GM12878 (cell line): ENCODE measurements at regions not wholly inside any gene's neighbourhood (a gene's known extent, or its start where the extent isn't known, plus 50 kb on each side); places are given as distances from the start of the nearest gene placed in this dataset.

Source experiments
- ATAC-seq: fragments of 200-7000 bp; cut with Tn5 transposase; 3 replicates; pipeline ENCODE4 v1.9.1; 2020; ENCODE audit warnings: mild to moderate bottlenecking, moderate library complexity
- BruUV-seq: library from RNA; stranded (reverse); fragments of 400-500 nt; replicated peaks from 2 replicates; lab custom pipeline; 2021; lab: Mats Ljungman, UMichigan
- CTCF ChIA-PET: fragments of 300-600 bp; sonication (Branson Sonifier 250); formaldehyde crosslinking; extraction: SDS; loops from one replicate; lab custom pipeline; 2021; ENCODE audit warnings: inconsistent platforms; lab: Yijun Ruan, JAX
- POLR2A ChIA-PET: fragments of 350-600 bp; formaldehyde crosslinking; extraction: SDS; loops from one replicate; lab custom pipeline; 2021; ENCODE audit warnings: inconsistent platforms; lab: Charles Lee
- RAD21 ChIA-PET: fragments of 300-600 bp; sonication (Branson Sonifier 250); formaldehyde crosslinking; loops from one replicate; lab custom pipeline; 2023; ENCODE audit warnings: antibody characterized with exemption; ENCODE audit not compliant: unreplicated experiment; lab: Charles Lee
- SMC1A ChIA-PET: fragments of 300-600 bp; sonication (Branson Sonifier 250); formaldehyde crosslinking; loops from one replicate; lab custom pipeline; 2023; ENCODE audit not compliant: unreplicated experiment, uncharacterized antibody; lab: Charles Lee
- DNase-seq: peaks from one replicate; pipeline ENCODE4 v3.0.0-alpha.2; 2011; ENCODE audit warnings: low read depth, low spot score
- FAIRE-seq: peaks from 3 replicates; lab custom pipeline; 2011; peaks lifted over from hg19 to GRCh38; lab: Jason Lieb, UNC
- H2AFZ ChIP-seq: 2 replicates; pipeline ENCODE4 v1.6.0; 2011; ENCODE audit warnings: low read depth, low read length, control low read depth; ENCODE audit not compliant: control insufficient read depth
- H3K27ac ChIP-seq: 2 replicates; pipeline ENCODE4 v1.5.1; 2011; ENCODE audit warnings: control low read depth; ENCODE audit not compliant: control insufficient read depth, insufficient read depth
- H3K27me3 ChIP-seq, 2 experiments: replicated peaks in 1 of 2; 2 replicates each; pipeline versions ENCODE4 v1.6.0 to v1.6.1; 2011; ENCODE audit warnings: low read length in 1 of 2; ENCODE audit not compliant: control insufficient read depth in 2 of 2, insufficient read depth in 2 of 2
- H3K36me3 ChIP-seq, 2 experiments: 2 replicates each; pipeline ENCODE4 v1.5.1; 2011; ENCODE audit warnings: low read length in 1 of 2; ENCODE audit not compliant: control insufficient read depth in 2 of 2, insufficient read depth in 2 of 2
- H3K4me1 ChIP-seq: 2 replicates; pipeline ENCODE4 v1.6.1; 2011; ENCODE audit warnings: mild to moderate bottlenecking, low read length, moderate library complexity, mixed read lengths; ENCODE audit not compliant: control insufficient read depth, insufficient read depth
- H3K4me2 ChIP-seq: 2 replicates; pipeline ENCODE4 v1.6.0; 2011; ENCODE audit warnings: control low read depth; ENCODE audit not compliant: control insufficient read depth, insufficient read depth
- H3K4me3 ChIP-seq: fragments of 200-600 bp; sonication (generic); 2 replicates; pipeline ENCODE4 v1.5.1; 2016
- H3K79me2 ChIP-seq: 2 replicates; pipeline ENCODE4 v1.6.0; 2011; ENCODE audit warnings: low read length; ENCODE audit not compliant: control insufficient read depth, insufficient read depth
- H3K9ac ChIP-seq: 2 replicates; pipeline ENCODE4 v1.8.0; 2011; ENCODE audit warnings: low read length, control low read depth, mixed read lengths; ENCODE audit not compliant: control insufficient read depth, insufficient read depth
- H3K9me3 ChIP-seq: replicated peaks from 3 replicates; pipeline ENCODE4 v1.5.1; 2011; ENCODE audit warnings: mild to moderate bottlenecking, low read length; ENCODE audit not compliant: control insufficient read depth, insufficient read depth
- H4K20me1 ChIP-seq: 2 replicates; pipeline ENCODE4 v1.6.0; 2011; ENCODE audit not compliant: control insufficient read depth, insufficient read depth
- ASH2L ChIP-seq: fragments of 300-600, 200-600 bp; sonication (generic); IDR thresholded peaks from 2 replicates; pipeline ENCODE4 v1.6.1; 2017; ENCODE audit warnings: low read depth, mild to moderate bottlenecking, borderline replicate concordance
- CBX5 ChIP-seq: sonication (generic); IDR thresholded peaks from 2 replicates; pipeline ENCODE4 v1.6.1; 2016; ENCODE audit warnings: low read depth, moderate library complexity, mild to moderate bottlenecking, inconsistent platforms
- CHD2 ChIP-seq: IDR thresholded peaks from 2 replicates; pipeline ENCODE4 v1.6.1; 2011; ENCODE audit warnings: low read depth, low read length, improper control_type of control experiment, borderline replicate concordance
- EZH2 ChIP-seq: IDR thresholded peaks from 2 replicates; pipeline ENCODE4 v1.6.1; 2012; ENCODE audit warnings: low read depth, mild to moderate bottlenecking, control low read depth, inconsistent platforms, low read length, borderline replicate concordance; ENCODE audit not compliant: control insufficient read depth
- FOXK2 ChIP-seq: fragments of 450-650 bp; IDR thresholded peaks from 2 replicates; pipeline ENCODE4 v1.6.1; 2017; ENCODE audit warnings: mild to moderate bottlenecking, moderate library complexity
- HDAC6 ChIP-seq: fragments of 200-600 bp; sonication (generic); IDR thresholded peaks from one replicate; pipeline ENCODE4 v1.8.0; 2017; ENCODE audit warnings: antibody characterized with exemption; ENCODE audit not compliant: unreplicated experiment
- MYB ChIP-seq: fragments of 150-350 bp; IDR thresholded peaks from 2 replicates; pipeline ENCODE4 v1.6.1; 2014; ENCODE audit warnings: mild to moderate bottlenecking, low read depth, low read length, borderline replicate concordance
- RAD21 ChIP-seq: IDR thresholded peaks from 2 replicates; pipeline ENCODE4 v1.6.1; 2011; ENCODE audit warnings: mild to moderate bottlenecking, low read depth, low read length, moderate library complexity; ENCODE audit not compliant: insufficient read depth
- STAT3 ChIP-seq: IDR thresholded peaks from 2 replicates; pipeline ENCODE4 v1.6.1; 2011; ENCODE audit warnings: low read depth, low read length, improper control_type of control experiment
- TBL1XR1 ChIP-seq: IDR thresholded peaks from 2 replicates; pipeline ENCODE4 v1.6.1; 2012; ENCODE audit warnings: low read depth, low read length, improper control_type of control experiment
- YY1 ChIP-seq: IDR thresholded peaks from 2 replicates; pipeline ENCODE4 v1.6.1; 2011; ENCODE audit warnings: low read depth, mild to moderate bottlenecking, low read length
- ZNF274 ChIP-seq: IDR thresholded peaks from one replicate; pipeline ENCODE4 v1.8.0; 2011; ENCODE audit not compliant: insufficient read length, insufficient read depth
- ZNF384 ChIP-seq: IDR thresholded peaks from 2 replicates; pipeline ENCODE4 v1.6.1; 2012; ENCODE audit warnings: low read depth, mild to moderate bottlenecking, low read length, improper control_type of control experiment, borderline replicate concordance
- WGBS: methylation state at CpG from one replicate; pipeline ENCODE4 v1.1.6; 2016; ENCODE audit warnings: low lambda C conversion rate; ENCODE audit not compliant: insufficient replicate concordance, insufficient coverage; ENCODE audit errors: missing lambda C conversion rate; 5-methylcytosine and 5-hydroxymethylcytosine counted together
- in situ Hi-C: fragments of 300-500 bp; cut with MboI; formaldehyde crosslinking; loops from 9 replicates; pipeline ENCODE4 v1.14.3; 2018; ENCODE audit warnings: mixed read lengths
- intact Hi-C: fragments of 100-400 bp; cut with micrococcal nuclease; formaldehyde crosslinking; loops from one replicate; pipeline ENCODE4 v1.14.2; 2022; ENCODE audit not compliant: unreplicated experiment
- TF ChIP-seq, protein P1 (sequence below): fragments of 450-650 bp; IDR thresholded peaks from 2 replicates; pipeline ENCODE4 v1.6.1; 2018; ENCODE audit warnings: mild to moderate bottlenecking, low read depth, moderate library complexity; ENCODE audit not compliant: partially characterized antibody
- TF ChIP-seq, protein P2 (sequence below): fragments of 450-650 bp; formaldehyde crosslinking; IDR thresholded peaks from 2 replicates; pipeline ENCODE4 v1.5.0; 2022; ENCODE audit warnings: mild to moderate bottlenecking, missing genetic modification characterization

DNA sequence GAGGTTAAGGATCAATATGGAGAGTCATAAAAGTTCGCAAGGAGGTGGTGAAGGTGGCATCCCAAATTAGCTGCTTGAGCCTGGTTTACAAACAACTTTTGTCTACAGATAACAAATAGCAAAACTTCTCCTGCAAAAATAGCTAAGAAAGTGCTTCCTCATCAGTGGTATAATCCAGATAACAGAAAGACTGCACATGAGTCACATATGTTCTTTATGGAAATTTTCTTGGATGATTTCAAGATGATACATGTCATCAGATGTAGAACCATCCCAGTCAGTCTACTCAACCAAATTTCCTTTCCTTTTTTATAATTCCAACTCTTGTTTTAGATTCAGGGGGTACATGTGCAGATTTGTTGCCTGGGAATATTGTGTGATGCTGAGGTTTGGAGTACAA lies 133.0 kb downstream of the BTG1 start:
- FAIRE-seq = no peak
- Histone ChIP-seq H2AFZ (no peak overlapping the region), H3K36me3 (no peaks in the 10 kb centered on the region), H3K27ac (no peak overlapping the region), H3K4me2 (no peak overlapping the region), H3K4me1 (peaks cover 3% of the 10 kb centered on the region; the same call in 1 of the 2 replicates), H3K9me3 (no peaks in the 10 kb centered on the region; the same call in 2 of the 3 replicates), H3K9ac (no peak overlapping the region), H3K4me3 (no peak overlapping the region), H3K79me2 (no peaks in the 10 kb centered on the region), H4K20me1 (no peaks in the 10 kb centered on the region), H3K27me3 (no peaks in the 10 kb centered on the region)
- no TSS peak for BruUV-seq
- in situ Hi-C loops (no loop called here), intact Hi-C loops (no loop called here)
- ChIA-PET RAD21 (interaction anchor here (1.4 kb wide), 2 partner anchors 18 to 234 kb away, joined by 3 to 5 read pairs; no protein-coding TSS in a partner anchor), POLR2A (interaction anchor here (0.7 to 0.9 kb wide), 2 partner anchors 10 to 11 kb away, joined by 3 to 4 read pairs; no protein-coding TSS in a partner anchor), SMC1A (interaction anchor here (0.7 to 2.0 kb wide), 8 partner anchors 11 to 773 kb away, joined by 3 to 14 read pairs (median 4); no protein-coding TSS in a partner anchor), CTCF (interaction anchor here (1.5 kb wide), 1 partner anchor 9 kb away, joined by 3 read pairs; no protein-coding TSS in a partner anchor)
- 100% methylated on average over 1 of the region's 1 CpG for WGBS
- DNase-seq = no peak
- no peak for ATAC-seq
- TF ChIP-seq ZNF274 = no peak
- TF ChIP-seq FOXK2 = no peak
- TF ChIP-seq MYB = no peak
- TF ChIP-seq ZNF384 = no peak
- TF ChIP-seq CHD2 = no peak
- no peak for TF ChIP-seq CBX5
- no peak for TF ChIP-seq RAD21
- TF ChIP-seq ASH2L = no peak
- TF ChIP-seq STAT3 = no peak
- TF ChIP-seq YY1 = no peak
- no peak for TF ChIP-seq HDAC6
- TF ChIP-seq, protein P1, sequence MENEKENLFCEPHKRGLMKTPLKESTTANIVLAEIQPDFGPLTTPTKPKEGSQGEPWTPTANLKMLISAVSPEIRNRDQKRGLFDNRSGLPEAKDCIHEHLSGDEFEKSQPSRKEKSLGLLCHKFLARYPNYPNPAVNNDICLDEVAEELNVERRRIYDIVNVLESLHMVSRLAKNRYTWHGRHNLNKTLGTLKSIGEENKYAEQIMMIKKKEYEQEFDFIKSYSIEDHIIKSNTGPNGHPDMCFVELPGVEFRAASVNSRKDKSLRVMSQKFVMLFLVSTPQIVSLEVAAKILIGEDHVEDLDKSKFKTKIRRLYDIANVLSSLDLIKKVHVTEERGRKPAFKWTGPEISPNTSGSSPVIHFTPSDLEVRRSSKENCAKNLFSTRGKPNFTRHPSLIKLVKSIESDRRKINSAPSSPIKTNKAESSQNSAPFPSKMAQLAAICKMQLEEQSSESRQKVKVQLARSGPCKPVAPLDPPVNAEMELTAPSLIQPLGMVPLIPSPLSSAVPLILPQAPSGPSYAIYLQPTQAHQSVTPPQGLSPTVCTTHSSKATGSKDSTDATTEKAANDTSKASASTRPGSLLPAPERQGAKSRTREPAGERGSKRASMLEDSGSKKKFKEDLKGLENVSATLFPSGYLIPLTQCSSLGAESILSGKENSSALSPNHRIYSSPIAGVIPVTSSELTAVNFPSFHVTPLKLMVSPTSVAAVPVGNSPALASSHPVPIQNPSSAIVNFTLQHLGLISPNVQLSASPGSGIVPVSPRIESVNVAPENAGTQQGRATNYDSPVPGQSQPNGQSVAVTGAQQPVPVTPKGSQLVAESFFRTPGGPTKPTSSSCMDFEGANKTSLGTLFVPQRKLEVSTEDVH = no peak
- TF ChIP-seq TBL1XR1 = no peak
- no peak for TF ChIP-seq EZH2
- TF ChIP-seq, protein P2, sequence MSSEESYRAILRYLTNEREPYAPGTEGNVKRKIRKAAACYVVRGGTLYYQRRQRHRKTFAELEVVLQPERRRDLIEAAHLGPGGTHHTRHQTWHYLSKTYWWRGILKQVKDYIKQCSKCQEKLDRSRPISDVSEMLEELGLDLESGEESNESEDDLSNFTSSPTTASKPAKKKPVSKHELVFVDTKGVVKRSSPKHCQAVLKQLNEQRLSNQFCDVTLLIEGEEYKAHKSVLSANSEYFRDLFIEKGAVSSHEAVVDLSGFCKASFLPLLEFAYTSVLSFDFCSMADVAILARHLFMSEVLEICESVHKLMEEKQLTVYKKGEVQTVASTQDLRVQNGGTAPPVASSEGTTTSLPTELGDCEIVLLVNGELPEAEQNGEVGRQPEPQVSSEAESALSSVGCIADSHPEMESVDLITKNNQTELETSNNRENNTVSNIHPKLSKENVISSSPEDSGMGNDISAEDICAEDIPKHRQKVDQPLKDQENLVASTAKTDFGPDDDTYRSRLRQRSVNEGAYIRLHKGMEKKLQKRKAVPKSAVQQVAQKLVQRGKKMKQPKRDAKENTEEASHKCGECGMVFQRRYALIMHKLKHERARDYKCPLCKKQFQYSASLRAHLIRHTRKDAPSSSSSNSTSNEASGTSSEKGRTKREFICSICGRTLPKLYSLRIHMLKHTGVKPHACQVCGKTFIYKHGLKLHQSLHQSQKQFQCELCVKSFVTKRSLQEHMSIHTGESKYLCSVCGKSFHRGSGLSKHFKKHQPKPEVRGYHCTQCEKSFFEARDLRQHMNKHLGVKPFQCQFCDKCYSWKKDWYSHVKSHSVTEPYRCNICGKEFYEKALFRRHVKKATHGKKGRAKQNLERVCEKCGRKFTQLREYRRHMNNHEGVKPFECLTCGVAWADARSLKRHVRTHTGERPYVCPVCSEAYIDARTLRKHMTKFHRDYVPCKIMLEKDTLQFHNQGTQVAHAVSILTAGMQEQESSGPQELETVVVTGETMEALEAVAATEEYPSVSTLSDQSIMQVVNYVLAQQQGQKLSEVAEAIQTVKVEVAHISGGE (CRISPR knock-in tag) = no peak
